ENCODE measurements at regions not wholly inside any gene's neighbourhood (a gene's known extent, or its start where the extent isn't known, plus 50 kb on each side); places are given as distances from the start of the nearest gene placed in this dataset.

DNA sequence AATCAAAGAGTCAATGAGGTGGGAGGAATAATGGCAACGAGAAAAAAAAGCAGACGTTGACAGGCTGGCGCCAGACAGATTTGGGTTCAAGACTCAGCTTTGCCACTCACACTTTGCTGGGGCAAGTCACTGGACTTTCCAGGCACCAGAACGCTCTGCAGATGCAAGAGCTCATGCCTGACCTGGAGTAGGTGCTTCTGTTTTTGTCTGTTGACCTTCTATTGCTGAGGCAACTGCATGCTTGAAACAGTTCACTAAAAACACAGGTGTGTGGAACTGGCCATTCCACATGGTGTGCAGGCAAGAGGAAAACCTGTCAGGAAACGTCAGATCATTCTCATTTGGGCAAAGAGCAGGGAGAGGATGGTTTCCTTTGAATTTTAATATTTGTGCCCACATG, 161.2 kb upstream of the SMIM23 start:
- no peaks in the 10 kb centered on the region for H3K9me3 ChIP-seq (ENCODE audit: control insufficient read depth, insufficient read depth, low read depth, low read length)
- no TSS peak for BruUV-seq (replicated peaks)
- POLR2A ChIA-PET: no interaction called here

DNA sequence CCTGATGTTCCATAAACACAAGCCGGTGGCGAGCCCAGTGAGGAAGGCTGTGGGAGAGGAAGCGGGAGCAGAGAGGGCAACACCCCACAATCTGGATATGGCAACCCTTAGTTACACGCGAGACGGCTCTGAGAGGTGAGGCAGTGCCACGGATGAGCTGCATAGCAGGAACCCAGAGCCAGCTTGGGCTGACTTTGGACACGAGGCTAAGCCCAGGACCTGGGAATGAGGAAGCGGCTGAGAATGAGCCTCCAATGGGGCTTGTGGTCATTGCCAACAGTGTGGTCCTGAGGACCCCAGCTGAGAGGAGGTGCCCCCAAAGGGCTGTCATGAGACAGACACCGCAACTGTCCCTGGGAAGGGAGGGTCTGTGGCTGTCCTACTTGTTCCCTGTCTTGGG, 160.0 kb upstream of the SMIM23 start:
- intact Hi-C loops (cut with micrococcal nuclease; ENCODE audit: unreplicated experiment) (loop anchor here (10.0 kb wide), 1 partner anchor 211 kb away; the partner anchor contains the start of gene FGF18), in situ Hi-C loops (cut with HindIII; ENCODE audit: low pct_unique_long_range_greater_than_20kb, low sequenced_read_pairs) (no loop called here)
- Histone ChIP-seq H3K36me3 (ENCODE audit: control insufficient read depth, insufficient read depth, low read length) (no peaks in the 10 kb centered on the region), H3K4me1 (ENCODE audit: control insufficient read depth, insufficient read depth, low read length) (no peaks in the 10 kb centered on the region; the same call in 1 of the 2 replicates), H3K4me3 (ENCODE audit: low read depth in 2 of 2, low read length in 2 of 2) (no peak overlapping the region), H3K27ac (ENCODE audit: low read length) (no peak overlapping the region), H3K27me3 (ENCODE audit: control insufficient read depth, insufficient read depth, low read length) (peaks cover 2% of the 10 kb centered on the region; the same call in 1 of the 2 replicates), H3K9me3 (ENCODE audit: control insufficient read depth, insufficient read depth, low read depth, low read length) (no peaks in the 10 kb centered on the region)
- no peak for DNase-seq (ENCODE audit: low read depth, low spot score)
- no TSS peak for BruUV-seq (replicated peaks)
- POLR2A ChIA-PET: interaction anchor here (0.7 kb wide), 1 partner anchor 79 kb away, joined by 3 read pairs; no protein-coding TSS in a partner anchor
- ATAC-seq: no peak
- CTCF ChIA-PET: interaction anchor here (0.9 kb wide), 1 partner anchor 157 kb away, joined by 3 read pairs; no protein-coding TSS in a partner anchor
- TF ChIP-seq POLR2AphosphoS5 (IDR thresholded peaks at IDR 0.05; ENCODE audit: low read depth, low read length): no peak

More for the DNA sequence above, 161.2 kb upstream of the SMIM23 start:
- no peaks in the 10 kb centered on the region for H3K36me3 ChIP-seq (ENCODE audit: control insufficient read depth, insufficient read depth, low read length)
- CTCF ChIA-PET: no interaction called here
- H3K4me3 ChIP-seq (ENCODE audit: low read depth in 2 of 2, low read length in 2 of 2): no peak overlapping the region
- no peak for DNase-seq (ENCODE audit: low read depth, low spot score)
- H3K4me1 ChIP-seq (ENCODE audit: control insufficient read depth, insufficient read depth, low read length): no peaks in the 10 kb centered on the region; the same call in 1 of the 2 replicates
- no peak overlapping the region for H3K27ac ChIP-seq (ENCODE audit: low read length)
- intact Hi-C loops (cut with micrococcal nuclease; ENCODE audit: unreplicated experiment): loop anchor here (10.0 kb wide), 1 partner anchor 210 kb away; the partner anchor contains the start of gene FGF18
- no peak for ATAC-seq
- H3K27me3 ChIP-seq (ENCODE audit: control insufficient read depth, insufficient read depth, low read length): peaks cover under 1% of the 10 kb centered on the region; the same call in 1 of the 2 replicates
- no peak for TF ChIP-seq SIN3A (IDR thresholded peaks at IDR 0.05; ENCODE audit: borderline replicate concordance, insufficient read depth, low read depth, low read length)
- no peak for TF ChIP-seq POLR2AphosphoS5 (IDR thresholded peaks at IDR 0.05; ENCODE audit: low read depth, low read length)
- TF ChIP-seq, protein P1, sequence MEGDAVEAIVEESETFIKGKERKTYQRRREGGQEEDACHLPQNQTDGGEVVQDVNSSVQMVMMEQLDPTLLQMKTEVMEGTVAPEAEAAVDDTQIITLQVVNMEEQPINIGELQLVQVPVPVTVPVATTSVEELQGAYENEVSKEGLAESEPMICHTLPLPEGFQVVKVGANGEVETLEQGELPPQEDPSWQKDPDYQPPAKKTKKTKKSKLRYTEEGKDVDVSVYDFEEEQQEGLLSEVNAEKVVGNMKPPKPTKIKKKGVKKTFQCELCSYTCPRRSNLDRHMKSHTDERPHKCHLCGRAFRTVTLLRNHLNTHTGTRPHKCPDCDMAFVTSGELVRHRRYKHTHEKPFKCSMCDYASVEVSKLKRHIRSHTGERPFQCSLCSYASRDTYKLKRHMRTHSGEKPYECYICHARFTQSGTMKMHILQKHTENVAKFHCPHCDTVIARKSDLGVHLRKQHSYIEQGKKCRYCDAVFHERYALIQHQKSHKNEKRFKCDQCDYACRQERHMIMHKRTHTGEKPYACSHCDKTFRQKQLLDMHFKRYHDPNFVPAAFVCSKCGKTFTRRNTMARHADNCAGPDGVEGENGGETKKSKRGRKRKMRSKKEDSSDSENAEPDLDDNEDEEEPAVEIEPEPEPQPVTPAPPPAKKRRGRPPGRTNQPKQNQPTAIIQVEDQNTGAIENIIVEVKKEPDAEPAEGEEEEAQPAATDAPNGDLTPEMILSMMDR (IDR thresholded peaks at IDR 0.05): no peak
- no peak for TF ChIP-seq TCF7L2 (IDR thresholded peaks at IDR 0.05; ENCODE audit: low read depth, low read length)
- TF ChIP-seq, protein P2, sequence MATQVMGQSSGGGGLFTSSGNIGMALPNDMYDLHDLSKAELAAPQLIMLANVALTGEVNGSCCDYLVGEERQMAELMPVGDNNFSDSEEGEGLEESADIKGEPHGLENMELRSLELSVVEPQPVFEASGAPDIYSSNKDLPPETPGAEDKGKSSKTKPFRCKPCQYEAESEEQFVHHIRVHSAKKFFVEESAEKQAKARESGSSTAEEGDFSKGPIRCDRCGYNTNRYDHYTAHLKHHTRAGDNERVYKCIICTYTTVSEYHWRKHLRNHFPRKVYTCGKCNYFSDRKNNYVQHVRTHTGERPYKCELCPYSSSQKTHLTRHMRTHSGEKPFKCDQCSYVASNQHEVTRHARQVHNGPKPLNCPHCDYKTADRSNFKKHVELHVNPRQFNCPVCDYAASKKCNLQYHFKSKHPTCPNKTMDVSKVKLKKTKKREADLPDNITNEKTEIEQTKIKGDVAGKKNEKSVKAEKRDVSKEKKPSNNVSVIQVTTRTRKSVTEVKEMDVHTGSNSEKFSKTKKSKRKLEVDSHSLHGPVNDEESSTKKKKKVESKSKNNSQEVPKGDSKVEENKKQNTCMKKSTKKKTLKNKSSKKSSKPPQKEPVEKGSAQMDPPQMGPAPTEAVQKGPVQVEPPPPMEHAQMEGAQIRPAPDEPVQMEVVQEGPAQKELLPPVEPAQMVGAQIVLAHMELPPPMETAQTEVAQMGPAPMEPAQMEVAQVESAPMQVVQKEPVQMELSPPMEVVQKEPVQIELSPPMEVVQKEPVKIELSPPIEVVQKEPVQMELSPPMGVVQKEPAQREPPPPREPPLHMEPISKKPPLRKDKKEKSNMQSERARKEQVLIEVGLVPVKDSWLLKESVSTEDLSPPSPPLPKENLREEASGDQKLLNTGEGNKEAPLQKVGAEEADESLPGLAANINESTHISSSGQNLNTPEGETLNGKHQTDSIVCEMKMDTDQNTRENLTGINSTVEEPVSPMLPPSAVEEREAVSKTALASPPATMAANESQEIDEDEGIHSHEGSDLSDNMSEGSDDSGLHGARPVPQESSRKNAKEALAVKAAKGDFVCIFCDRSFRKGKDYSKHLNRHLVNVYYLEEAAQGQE (IDR thresholded peaks at IDR 0.05; ENCODE audit: insufficient read depth in 1 of 2, low read depth in 2 of 2, low read length in 1 of 2): no peak
- in situ Hi-C loops (cut with HindIII; ENCODE audit: low pct_unique_long_range_greater_than_20kb, low sequenced_read_pairs): no loop called here

DNA sequence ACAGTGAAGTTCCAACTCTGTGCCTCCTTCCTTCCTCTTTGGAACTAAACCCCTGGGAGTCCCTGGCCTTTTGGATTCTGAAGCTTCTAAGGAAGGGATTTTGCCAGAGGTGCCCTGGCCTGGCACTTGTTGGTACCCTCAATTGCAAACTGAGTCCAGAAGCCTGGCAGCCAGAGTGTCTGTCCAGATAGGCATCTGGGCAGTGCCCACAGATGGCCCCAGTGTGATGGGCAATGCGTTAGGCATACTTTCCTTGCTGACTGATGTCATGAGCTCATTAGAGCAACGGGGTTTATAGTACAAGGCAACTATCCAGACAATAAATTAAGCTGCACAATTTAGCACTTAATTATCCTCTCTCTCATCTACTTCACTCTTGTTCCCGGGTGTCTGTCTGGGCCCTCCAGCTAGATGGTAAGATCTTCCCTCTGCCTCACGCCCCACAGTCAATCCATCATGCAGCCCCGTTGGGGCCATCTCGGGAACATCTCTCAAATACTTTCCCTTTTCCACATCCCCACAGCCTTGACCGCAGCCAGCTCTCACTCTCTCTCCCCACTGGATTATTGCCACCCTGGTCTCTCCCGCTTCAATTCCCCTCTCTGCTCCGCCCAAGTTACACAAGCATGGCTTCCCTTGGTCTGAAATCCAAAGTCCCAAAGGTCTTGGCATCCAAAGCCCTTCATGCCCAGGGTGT, 157.5 kb upstream of the SMIM23 start:
- no peak for DNase-seq (ENCODE audit: low read depth, low spot score)
- H3K27ac ChIP-seq (ENCODE audit: low read length): no peak overlapping the region
- H3K36me3 ChIP-seq (ENCODE audit: control insufficient read depth, insufficient read depth, low read length): no peaks in the 10 kb centered on the region
- H3K4me3 ChIP-seq (ENCODE audit: low read depth in 2 of 2, low read length in 2 of 2): no peak overlapping the region
- no peaks in the 10 kb centered on the region; the same call in 1 of the 2 replicates for H3K4me1 ChIP-seq (ENCODE audit: control insufficient read depth, insufficient read depth, low read length)
- BruUV-seq (replicated peaks): no TSS peak
- no peak for ATAC-seq
- in situ Hi-C loops (cut with HindIII; ENCODE audit: low pct_unique_long_range_greater_than_20kb, low sequenced_read_pairs) (no loop called here), intact Hi-C loops (cut with micrococcal nuclease; ENCODE audit: unreplicated experiment) (loop anchor here (10.0 kb wide), 1 partner anchor 213 kb away; the partner anchor contains the start of gene FGF18)
- no peaks in the 10 kb centered on the region for H3K9me3 ChIP-seq (ENCODE audit: control insufficient read depth, insufficient read depth, low read depth, low read length)
- peaks cover 2% of the 10 kb centered on the region; the same call in 1 of the 2 replicates for H3K27me3 ChIP-seq (ENCODE audit: control insufficient read depth, insufficient read depth, low read length)
- ChIA-PET CTCF (interaction anchor here (0.6 kb wide), 1 partner anchor 1019 kb away, joined by 3 read pairs; no protein-coding TSS in a partner anchor), POLR2A (no interaction called here)
- TF ChIP-seq, protein P2 (IDR thresholded peaks at IDR 0.05; ENCODE audit: insufficient read depth in 1 of 2, low read depth in 2 of 2, low read length in 1 of 2): no peak
- TF ChIP-seq SIN3A (IDR thresholded peaks at IDR 0.05; ENCODE audit: borderline replicate concordance, insufficient read depth, low read depth, low read length): no peak
- no peak for TF ChIP-seq TCF7L2 (IDR thresholded peaks at IDR 0.05; ENCODE audit: low read depth, low read length)
- TF ChIP-seq POLR2AphosphoS5 (IDR thresholded peaks at IDR 0.05; ENCODE audit: low read depth, low read length): no peak
- TF ChIP-seq, protein P1 (IDR thresholded peaks at IDR 0.05): no peak

Data from Panc1 (cell line).